Memory B cell (primary cell): ENCODE measurements at regions not wholly inside any gene's neighbourhood (a gene's known extent, or its start where the extent isn't known, plus 50 kb on each side); places are given as distances from the start of the nearest gene placed in this dataset.
"Not testable (repeated sequence)": the region's sequence is repeated elsewhere in the genome, so short reads cannot be mapped to it uniquely, and the experiment has no call there.

ENCODE experiments used
- ATAC-seq: fragments of 150-1000 bp; cut with Tn5 transposase; 2 replicates; pipeline ENCODE4 v1.10.0; 2021; ENCODE audit warnings: low read depth, mild to moderate bottlenecking, moderate library complexity
- DNase-seq, 2 donors: peaks; one replicate each; pipeline ENCODE4 v3.0.0; 2022; ENCODE audit warnings: low spot score in 2 of 2
- H3K27ac Mint-ChIP-seq: one replicate; pipeline ENCODE4 v1.8.0; 2022; ENCODE audit warnings: mild to moderate bottlenecking, moderate library complexity, mixed read lengths
- H3K27me3 Mint-ChIP-seq: one replicate; pipeline ENCODE4 v1.8.0; 2022; ENCODE audit warnings: mixed read lengths
- H3K36me3 Mint-ChIP-seq: one replicate; pipeline ENCODE4 v1.8.0; 2022; ENCODE audit warnings: mild to moderate bottlenecking, mixed read lengths
- H3K4me1 Mint-ChIP-seq: one replicate; pipeline ENCODE4 v1.8.0; 2022; ENCODE audit warnings: mixed read lengths
- H3K4me3 Mint-ChIP-seq: one replicate; pipeline ENCODE4 v1.8.0; 2022; ENCODE audit warnings: mild to moderate bottlenecking, moderate library complexity, mixed read lengths
- H3K9me3 Mint-ChIP-seq: one replicate; pipeline ENCODE4 v1.8.0; 2022; ENCODE audit warnings: mixed read lengths

DNA sequence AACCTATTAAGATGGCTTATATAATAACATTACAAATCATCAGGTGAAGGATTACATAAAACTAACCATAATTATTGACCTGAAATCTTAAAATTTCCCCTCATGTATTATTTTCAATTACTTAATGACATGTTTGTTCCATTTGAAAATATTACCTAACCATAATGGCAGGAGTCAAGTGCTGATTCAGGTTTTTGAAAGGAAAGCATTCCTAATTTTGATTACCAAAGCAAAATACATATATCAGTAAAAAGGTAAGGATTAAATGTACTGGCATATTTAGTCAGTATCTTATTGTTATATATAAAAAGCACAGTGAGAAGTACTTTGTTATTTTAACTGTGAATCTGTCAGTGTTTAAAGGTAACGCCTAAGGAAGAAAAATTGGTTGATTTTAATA lies 960.0 kb upstream of the CNTN5 start:
- no peaks in the 10 kb centered on the region for H3K4me1 Mint-ChIP-seq
- ATAC-seq (no peak), DNase-seq (no peak)
- H3K27me3 Mint-ChIP-seq = no peaks in the 10 kb centered on the region
- H3K36me3 Mint-ChIP-seq = no peaks in the 10 kb centered on the region
- H3K4me3 Mint-ChIP-seq = no peak overlapping the region
- no peak overlapping the region for H3K27ac Mint-ChIP-seq
- H3K9me3 Mint-ChIP-seq = peaks cover 4% of the 10 kb centered on the region

GRCh38 chr11:98061858-98062257 lies 958.9 kb upstream of the CNTN5 start:
- Mint-ChIP-seq H3K36me3 (no peaks in the 10 kb centered on the region), H3K4me3 (no peak overlapping the region), H3K9me3 (peaks cover 4% of the 10 kb centered on the region), H3K27me3 (no peaks in the 10 kb centered on the region), H3K4me1 (no peaks in the 10 kb centered on the region), H3K27ac (no peak overlapping the region)
- ATAC-seq (no peak), DNase-seq (no peak)

DNA sequence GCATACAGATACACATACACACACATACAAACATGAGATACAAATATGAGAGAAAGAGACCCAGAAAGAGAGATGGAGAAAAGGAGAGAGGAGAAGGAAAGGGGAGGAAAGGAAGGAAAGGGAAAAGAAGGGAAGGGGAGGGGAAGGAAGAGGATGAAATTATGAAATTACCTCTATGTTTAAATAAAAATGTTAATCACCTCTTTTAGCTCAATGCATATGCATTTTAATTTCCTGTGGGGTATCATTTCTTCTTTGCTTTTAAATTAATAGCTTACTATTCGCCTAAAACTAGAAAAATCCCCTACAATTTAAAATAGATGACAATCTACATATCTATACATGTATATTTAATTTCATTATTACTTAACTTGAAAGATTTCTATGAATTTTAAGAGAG lies 958.0 kb upstream of the CNTN5 start:
- H3K9me3 Mint-ChIP-seq = peaks cover 1% of the 10 kb centered on the region
- ATAC-seq (no peak), DNase-seq (no peak)
- no peak overlapping the region for H3K27ac Mint-ChIP-seq
- H3K36me3 Mint-ChIP-seq = no peaks in the 10 kb centered on the region
- no peaks in the 10 kb centered on the region for H3K27me3 Mint-ChIP-seq
- no peak overlapping the region for H3K4me3 Mint-ChIP-seq
- no peaks in the 10 kb centered on the region for H3K4me1 Mint-ChIP-seq

- Mint-ChIP-seq H3K27me3 (no peaks in the 10 kb centered on the region), H3K9me3 (peaks cover 1% of the 10 kb centered on the region), H3K36me3 (no peaks in the 10 kb centered on the region), H3K27ac (no peak overlapping the region), H3K4me1 (no peaks in the 10 kb centered on the region), H3K4me3 (no peak overlapping the region)
- no peak for DNase-seq
- no peak for ATAC-seq
These were observed 952.5 kb upstream of the CNTN5 start for GRCh38 chr11:98068251-98068650.

DNA sequence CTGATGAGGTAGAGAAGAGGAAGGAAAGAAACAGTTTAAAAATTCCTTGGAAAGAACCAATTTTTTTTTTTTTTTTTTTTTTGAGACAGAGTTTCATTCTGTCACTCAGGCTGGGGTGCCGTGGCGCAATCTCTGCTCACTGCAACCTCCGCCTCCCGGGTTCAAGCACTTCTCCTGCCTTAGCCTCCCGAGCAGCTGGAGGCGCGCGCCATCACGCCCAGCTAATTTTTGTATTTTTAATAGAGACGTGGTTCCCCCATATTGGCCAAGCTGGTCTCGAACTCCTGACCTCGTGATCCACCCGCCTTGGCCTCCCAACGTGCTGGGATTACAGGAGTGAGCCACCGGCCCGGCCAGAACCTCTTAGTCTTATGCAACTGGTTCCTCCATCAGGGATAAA lies 951.6 kb upstream of the CNTN5 start:
- H3K4me1 Mint-ChIP-seq, ATAC-seq, H3K9me3 Mint-ChIP-seq, H3K27me3 Mint-ChIP-seq, H3K36me3 Mint-ChIP-seq, H3K4me3 Mint-ChIP-seq, DNase-seq, H3K27ac Mint-ChIP-seq: not testable (repeated sequence)

- no peak for DNase-seq
- no peak overlapping the region for H3K4me3 Mint-ChIP-seq
- H3K4me1 Mint-ChIP-seq = no peaks in the 10 kb centered on the region
- no peak overlapping the region for H3K27ac Mint-ChIP-seq
- H3K27me3 Mint-ChIP-seq = no peaks in the 10 kb centered on the region
- peaks cover 1% of the 10 kb centered on the region for H3K9me3 Mint-ChIP-seq
- ATAC-seq = no peak
- no peaks in the 10 kb centered on the region for H3K36me3 Mint-ChIP-seq
These were observed 950.9 kb upstream of the CNTN5 start for GRCh38 chr11:98069861-98070260.

- peaks cover 8% of the 10 kb centered on the region for H3K9me3 Mint-ChIP-seq
- no peak overlapping the region for H3K27ac Mint-ChIP-seq
- H3K4me3 Mint-ChIP-seq = no peak overlapping the region
- DNase-seq (no peak), ATAC-seq (no peak)
- H3K4me1 Mint-ChIP-seq = no peaks in the 10 kb centered on the region
- H3K36me3 Mint-ChIP-seq = no peaks in the 10 kb centered on the region
- no peaks in the 10 kb centered on the region for H3K27me3 Mint-ChIP-seq
These were observed 929.8 kb upstream of the CNTN5 start for GRCh38 chr11:98090861-98091505.

DNA sequence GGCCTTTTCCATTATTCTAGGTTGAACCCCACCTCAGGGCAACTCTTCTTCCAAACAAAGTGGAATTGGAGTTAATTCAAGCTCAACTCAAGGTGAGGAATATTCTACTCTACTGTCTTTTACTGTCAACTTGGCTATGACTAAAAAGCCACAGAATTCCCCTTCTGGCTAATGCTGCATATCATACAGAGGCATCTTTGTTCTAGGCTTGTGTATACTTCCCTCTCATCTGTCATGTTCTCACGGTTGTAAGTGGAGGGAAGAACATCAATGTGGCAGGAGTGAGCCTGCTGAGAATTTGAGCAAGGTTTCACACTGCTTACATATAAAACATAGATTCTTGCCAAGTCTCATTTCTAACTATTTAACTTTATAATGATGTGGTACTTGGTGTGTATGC lies 921.4 kb upstream of the CNTN5 start:
- DNase-seq (no peak), ATAC-seq (no peak)
- Mint-ChIP-seq H3K27me3 (no peaks in the 10 kb centered on the region), H3K4me3 (no peak overlapping the region), H3K36me3 (no peaks in the 10 kb centered on the region), H3K27ac (no peak overlapping the region), H3K4me1 (no peaks in the 10 kb centered on the region), H3K9me3 (peaks cover 4% of the 10 kb centered on the region)

DNA sequence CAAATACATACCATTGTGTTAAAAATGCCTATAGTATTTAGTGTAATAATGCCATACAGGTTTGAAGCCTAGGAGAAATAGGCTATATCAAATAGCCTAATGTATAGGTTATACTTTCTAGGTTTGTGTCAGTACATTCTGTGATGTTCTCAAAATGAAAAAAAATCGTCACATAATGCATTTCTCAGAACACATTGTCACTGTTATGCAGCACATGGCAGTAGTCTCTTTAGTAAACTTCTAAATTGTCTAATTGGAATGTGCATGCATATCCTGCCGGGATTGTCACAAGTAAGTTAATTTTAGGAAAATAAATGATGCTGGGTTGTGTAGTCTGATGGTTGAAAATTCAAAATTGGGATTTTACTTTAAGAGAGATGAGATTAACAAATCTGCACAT lies 920.1 kb upstream of the CNTN5 start:
- no peaks in the 10 kb centered on the region for H3K27me3 Mint-ChIP-seq
- peaks cover 4% of the 10 kb centered on the region for H3K9me3 Mint-ChIP-seq
- DNase-seq (no peak), ATAC-seq (no peak)
- H3K36me3 Mint-ChIP-seq = no peaks in the 10 kb centered on the region
- no peaks in the 10 kb centered on the region for H3K4me1 Mint-ChIP-seq
- H3K4me3 Mint-ChIP-seq = no peak overlapping the region
- no peak overlapping the region for H3K27ac Mint-ChIP-seq

DNA sequence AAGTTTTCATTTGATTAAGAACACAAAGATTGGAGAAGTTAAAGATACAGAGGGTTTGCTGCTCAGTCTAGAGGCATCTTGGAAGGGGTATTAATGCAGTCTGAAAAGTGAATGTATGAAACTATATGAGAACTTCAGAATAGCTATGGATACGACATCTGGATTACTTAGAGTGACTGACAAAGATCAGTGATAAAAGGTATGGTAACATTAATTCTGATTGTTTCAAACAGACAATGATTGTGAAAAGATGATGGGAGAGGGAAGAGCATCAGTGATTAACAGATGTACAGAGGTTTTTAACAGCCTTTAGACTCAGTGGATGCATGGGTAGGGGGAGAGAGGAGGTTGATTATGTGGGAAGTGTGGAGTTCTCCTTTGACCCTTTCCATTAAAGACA lies 919.4 kb upstream of the CNTN5 start:
- no peak for ATAC-seq
- no peak overlapping the region for H3K27ac Mint-ChIP-seq
- H3K36me3 Mint-ChIP-seq = no peaks in the 10 kb centered on the region

DNA sequence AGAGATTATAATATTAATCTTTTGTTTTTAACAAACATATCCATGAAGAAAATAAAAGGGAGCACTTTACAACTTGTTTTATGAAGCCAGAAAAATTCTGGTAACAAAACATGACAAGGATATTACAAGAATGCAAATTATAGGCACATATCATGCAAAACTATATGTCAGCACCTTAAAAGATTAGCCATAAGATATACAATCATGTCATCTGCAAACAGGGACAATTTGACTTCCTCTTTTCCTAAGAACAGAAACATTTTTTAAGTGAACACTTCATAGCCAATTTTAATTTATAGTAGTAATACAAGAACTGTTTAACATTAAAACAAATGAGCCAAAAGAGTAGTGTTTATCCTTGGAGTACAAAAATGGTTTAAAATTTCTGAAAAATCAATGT lies 916.5 kb upstream of the CNTN5 start:
- Mint-ChIP-seq H3K9me3 (peaks cover 4% of the 10 kb centered on the region), H3K36me3 (no peaks in the 10 kb centered on the region), H3K27me3 (no peaks in the 10 kb centered on the region), H3K4me3 (no peak overlapping the region), H3K27ac (no peak overlapping the region), H3K4me1 (no peaks in the 10 kb centered on the region)
- ATAC-seq (no peak), DNase-seq (no peak)

More for the DNA sequence above, 919.4 kb upstream of the CNTN5 start:
- Mint-ChIP-seq H3K9me3 (peaks cover 4% of the 10 kb centered on the region), H3K4me1 (no peaks in the 10 kb centered on the region), H3K27me3 (no peaks in the 10 kb centered on the region), H3K4me3 (no peak overlapping the region)
- DNase-seq = no peak

DNA sequence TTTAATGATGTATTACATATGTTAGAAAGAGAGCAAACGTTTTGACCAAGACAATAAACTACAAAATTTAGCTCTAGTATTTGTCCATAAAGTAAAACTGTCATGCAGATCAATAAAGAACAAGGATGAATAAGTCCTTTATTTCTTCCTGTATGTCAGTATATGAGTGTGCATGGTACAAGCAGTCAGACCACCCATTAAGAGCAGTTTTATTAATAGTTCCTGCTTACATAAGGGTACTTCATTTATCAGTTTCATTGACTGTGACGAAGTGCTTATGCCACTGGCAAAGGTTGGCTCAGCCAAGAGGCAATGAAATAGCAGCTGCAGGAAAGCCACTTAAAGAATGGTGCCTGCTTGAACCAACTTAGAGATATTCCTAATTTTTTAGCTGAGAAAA lies 913.0 kb upstream of the CNTN5 start:
- Mint-ChIP-seq H3K36me3 (no peaks in the 10 kb centered on the region), H3K4me3 (no peak overlapping the region), H3K4me1 (no peaks in the 10 kb centered on the region), H3K9me3 (peaks cover 2% of the 10 kb centered on the region), H3K27me3 (no peaks in the 10 kb centered on the region), H3K27ac (no peak overlapping the region)
- ATAC-seq (no peak), DNase-seq (no peak)

DNA sequence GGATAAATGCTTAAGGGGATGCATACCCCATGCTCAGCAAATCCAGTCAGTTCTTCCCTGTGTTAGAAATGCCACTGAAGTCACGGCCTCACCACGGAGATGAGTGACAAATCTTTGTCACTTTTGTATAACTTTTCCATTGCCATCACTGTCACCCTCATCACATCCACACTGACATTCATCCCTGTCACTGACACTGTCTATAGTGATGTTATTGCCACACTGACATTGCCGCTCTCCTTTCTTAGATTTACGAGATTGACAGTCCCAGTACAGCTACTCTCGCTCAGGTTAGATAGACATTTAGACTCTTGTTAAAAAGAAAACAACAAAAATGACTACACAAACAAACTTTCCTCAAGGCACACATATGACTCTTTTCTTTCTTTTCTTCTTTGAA lies 910.7 kb upstream of the CNTN5 start:
- Mint-ChIP-seq H3K4me1 (no peaks in the 10 kb centered on the region), H3K36me3 (no peaks in the 10 kb centered on the region), H3K9me3 (peaks cover 4% of the 10 kb centered on the region), H3K27ac (no peak overlapping the region), H3K4me3 (no peak overlapping the region), H3K27me3 (no peaks in the 10 kb centered on the region)
- DNase-seq (no peak), ATAC-seq (no peak)

GRCh38 chr11:98115873-98116272 lies 904.9 kb upstream of the CNTN5 start:
- Mint-ChIP-seq H3K27ac (no peak overlapping the region), H3K9me3 (peaks cover 6% of the 10 kb centered on the region), H3K36me3 (no peaks in the 10 kb centered on the region), H3K4me3 (no peak overlapping the region), H3K27me3 (no peaks in the 10 kb centered on the region), H3K4me1 (no peaks in the 10 kb centered on the region)
- ATAC-seq (no peak), DNase-seq (no peak)

- H3K27me3 Mint-ChIP-seq = no peaks in the 10 kb centered on the region
- H3K4me1 Mint-ChIP-seq = no peaks in the 10 kb centered on the region
- no peak overlapping the region for H3K4me3 Mint-ChIP-seq
- peaks cover 8% of the 10 kb centered on the region for H3K9me3 Mint-ChIP-seq
- no peaks in the 10 kb centered on the region for H3K36me3 Mint-ChIP-seq
- H3K27ac Mint-ChIP-seq = no peak overlapping the region
- DNase-seq (no peak), ATAC-seq (no peak)
These were observed 890.6 kb upstream of the CNTN5 start for GRCh38 chr11:98130117-98130625.
